Glomerular endothelial cell (primary cell): ENCODE measurements at regions not wholly inside any gene's neighbourhood (a gene's known extent, or its start where the extent isn't known, plus 50 kb on each side); places are given as distances from the start of the nearest gene placed in this dataset.

Experiments
- DNase-seq: peaks from one replicate; pipeline ENCODE4 v3.0.0-alpha.2; 2011; ENCODE audit warnings: low read depth, low spot score; ENCODE audit errors: extremely low read depth

DNA sequence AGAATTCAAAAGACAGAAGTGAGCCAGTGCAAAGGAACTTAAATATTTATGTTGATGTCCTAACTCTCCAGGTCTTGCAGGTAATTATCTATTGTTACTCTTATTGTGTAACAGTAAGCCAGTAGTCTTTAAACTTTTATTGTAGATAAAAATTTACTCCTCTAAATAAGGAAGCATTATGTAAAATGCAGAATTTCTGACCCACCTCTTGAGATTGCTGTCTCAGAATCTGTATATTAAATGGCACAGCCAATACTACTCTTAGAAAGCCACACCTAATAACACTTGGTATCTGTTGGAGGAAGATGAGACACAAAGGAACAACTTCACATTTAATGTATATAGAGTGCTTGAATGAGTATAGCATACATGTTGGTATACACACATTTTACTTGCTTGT is 613.5 kb upstream of the ZNF804A start:
- no peak for DNase-seq

DNA sequence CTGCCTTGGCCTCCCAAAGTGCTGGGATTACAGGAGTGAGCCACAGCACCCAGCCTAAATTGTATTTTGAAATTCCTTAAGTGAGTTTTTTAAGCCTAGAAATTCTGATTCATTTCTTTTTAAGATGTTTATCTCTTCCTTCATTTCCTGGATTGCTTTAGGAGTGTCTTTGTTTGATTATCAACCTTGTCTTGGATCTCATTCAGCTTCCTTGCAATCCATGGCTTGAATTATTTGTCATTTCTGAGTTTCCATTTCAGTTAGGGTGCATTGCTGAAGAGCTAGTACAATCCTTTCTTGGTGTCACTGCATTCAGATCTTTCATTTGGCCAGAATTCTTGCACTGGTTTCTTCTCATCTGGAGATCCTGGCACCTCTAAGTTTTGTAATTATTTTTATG is 606.4 kb upstream of the ZNF804A start:
- no peak for DNase-seq

DNA sequence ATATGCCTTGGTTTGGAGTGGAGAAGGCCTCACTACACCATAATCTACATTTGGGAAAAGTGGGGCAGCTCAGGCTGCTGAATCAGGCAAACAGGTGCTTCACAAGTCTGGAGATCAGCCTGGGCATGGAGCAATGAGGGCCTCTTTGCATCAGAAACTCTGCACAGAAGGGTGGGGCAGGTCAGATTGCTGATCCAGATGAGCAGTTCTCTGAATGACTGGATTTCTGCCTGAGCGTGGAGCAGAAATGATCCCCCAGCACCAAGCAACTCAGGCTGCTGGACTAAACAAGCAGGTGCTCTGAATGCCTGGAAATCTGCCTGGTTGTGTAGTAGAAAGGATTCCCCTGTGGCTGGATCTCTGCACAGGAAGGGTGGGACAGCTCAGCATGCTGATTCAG is 605.3 kb upstream of the ZNF804A start:
- DNase-seq, result no peak

DNA sequence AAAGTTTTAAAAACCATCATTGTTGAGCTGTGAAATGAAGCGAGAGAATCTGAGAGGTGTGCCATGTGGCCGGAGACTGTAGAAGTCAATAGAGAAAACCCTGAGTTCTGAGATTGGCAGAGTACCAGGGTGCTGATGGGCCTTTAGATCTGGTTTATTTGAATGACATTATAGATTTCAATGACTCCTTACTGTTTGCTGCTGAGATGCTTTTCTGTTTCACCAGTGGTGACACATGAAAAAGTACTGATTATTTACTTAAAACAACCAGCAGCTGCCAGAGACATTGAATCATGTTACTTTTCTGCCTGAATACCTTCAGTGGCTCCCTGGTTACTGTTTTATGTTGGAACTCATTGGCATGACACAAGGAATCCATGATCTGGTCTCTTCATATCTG is 602.7 kb upstream of the ZNF804A start:
- no peak for DNase-seq

DNA sequence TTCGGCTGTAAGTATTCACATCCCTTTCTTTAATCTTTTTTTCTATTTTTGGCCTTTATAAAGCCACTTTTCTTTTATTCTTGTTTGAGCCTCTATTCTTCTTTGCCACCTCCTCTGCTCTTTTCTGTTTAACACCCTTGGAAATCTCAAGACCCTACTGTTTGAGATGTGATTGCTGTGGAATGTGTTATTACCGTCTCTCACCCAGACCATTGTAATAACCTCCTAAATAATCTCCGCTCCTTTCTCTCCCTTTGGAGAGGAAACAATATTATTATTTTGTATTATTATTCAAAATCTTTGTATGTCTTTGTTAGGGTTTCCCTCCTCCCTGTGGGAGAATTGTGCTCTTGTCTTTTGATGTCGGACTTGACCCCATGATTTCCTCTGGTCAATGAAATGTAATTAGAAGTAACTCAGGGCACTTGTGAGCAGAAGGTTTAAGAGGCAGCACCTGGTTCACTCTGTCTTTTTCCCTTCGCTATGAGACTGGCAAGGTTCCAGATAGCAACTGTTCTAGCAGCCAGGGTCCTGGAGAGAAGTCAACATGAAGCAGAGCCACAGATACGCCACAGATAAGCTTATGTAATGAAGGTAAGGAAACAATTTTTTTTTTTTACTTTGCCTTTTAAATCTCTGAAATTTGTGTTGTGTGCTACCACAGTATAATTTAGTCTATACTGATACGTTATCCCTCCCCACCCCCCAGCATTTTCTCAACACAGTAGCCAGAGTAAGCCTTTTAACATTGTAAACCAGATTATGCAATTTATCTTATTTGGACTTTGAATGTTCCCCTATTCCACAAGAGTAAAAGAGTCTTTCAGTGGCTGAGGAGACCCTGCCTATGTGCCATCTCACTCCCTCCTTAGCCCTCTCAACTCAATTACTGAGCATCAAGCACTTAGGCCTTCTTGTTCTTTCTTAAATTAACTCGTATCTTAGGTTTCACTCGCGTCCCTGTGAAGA is 601.2 kb upstream of the ZNF804A start:
- no peak for DNase-seq

DNA sequence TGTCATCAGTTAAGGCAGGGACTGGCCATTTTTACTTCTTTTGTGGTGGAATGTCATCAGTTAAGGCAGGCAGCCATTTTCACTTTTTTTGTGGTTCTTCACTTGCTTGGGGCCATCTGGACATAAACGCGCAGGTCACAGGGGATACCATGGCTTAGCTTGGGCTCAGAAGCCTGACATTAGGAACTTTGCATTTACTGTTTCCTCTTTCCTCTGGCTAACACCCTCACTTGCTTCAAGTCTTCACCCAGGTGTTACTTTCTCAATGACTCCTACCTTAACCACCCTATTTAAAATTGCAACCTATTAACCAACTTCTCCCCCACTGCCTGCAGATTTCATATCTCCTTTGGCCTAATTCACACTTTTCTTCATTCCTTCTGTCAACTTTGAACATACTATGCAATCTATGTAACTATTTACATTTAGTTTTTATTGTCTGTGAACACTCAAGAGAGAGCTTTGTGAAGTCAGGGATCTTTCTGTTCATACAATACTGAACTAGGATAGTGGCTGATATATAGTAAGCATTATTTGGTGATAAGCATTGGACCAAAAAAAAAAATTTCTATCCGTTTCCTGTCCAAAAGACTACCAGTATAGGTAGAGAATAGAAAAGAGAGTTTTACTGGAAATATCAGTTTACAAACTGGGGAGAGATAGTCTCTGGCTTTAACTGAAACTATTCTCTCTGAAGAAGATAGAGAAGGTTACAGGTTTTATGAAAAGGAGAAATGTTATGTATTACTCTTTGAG is 600.1 kb upstream of the ZNF804A start:
- DNase-seq, result no peak

DNA sequence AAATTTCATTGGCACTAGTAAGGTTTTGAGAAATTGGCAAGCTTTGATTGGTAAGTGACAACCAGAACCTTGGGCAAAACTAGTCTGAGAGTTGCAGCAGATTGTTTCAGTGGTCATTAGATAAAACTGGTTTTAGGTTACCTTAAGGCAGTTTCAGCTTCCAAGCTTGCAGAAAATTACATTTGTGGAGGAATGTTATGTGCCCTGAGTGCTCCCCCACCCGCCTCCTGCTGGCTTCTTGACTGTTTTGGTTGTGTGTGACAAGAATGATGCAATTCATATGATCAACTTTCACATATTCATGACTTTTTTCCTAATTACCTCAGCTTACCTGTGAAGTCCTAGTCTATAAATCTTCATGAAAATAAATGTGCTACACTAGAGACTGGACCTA is 599.5 kb upstream of the ZNF804A start:
- DNase-seq, result no peak

DNA sequence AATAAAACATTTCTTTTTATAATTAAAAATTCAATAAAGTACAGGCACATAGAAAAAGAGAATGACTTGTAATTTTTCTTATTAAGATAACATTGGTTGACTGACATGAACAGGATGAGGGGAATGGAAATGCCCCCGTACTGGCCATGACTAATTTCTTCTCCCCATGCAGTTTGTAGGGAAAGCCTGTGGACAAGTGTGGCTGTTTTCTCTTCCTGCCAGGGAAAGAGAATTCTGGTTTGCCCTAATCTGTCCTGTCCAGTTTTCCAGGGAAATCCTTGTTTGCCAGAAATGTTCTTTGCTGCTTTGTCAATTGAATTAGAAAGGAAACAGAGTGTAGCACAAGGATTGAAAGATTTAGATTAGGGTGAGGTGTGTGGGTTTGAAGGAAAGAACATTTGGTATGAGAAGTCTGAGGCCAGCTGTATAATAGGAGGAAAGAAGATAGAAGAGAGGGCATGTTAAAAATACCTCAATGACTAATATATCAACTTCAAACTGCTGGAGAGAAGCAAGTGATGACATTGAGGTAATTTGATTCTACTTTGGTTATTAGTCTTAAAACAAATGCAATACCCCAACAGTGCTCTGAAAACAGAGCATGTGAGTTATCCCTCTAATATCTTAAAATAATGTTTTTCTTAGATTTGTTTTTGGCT is 593.9 kb upstream of the ZNF804A start:
- DNase-seq, result no peak

DNA sequence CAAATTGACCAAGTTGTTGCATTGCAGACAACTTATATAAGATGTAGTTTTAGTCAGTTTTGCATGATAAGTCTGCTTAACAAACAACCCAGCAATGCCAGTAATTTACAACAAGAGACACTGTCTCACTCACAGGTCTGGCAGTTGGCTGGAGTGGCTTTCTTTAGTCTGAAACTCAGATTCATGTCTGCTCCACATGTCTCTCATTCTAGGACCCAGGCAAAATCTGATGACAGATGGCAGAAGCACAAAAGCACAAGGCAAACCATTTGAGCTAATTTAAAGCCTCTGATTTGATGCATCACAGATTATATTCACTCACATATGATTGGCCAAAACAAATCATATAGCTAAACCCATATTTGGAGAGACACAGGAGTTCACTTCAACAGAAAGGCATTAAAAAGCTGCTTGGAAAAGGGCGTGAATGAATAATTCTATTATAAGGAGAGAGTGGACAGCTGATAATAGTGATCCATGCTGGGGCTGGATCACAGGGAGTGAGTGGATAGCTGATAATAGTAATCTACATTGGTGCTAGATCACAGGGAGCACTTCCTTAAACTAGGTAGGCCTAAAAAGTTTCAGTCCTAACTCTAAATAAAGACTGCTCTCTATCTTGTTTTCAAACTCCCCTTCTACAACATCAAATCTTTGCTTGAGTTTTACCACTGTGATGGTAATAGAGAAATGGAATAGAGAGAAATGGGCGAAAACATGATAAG is 593.2 kb upstream of the ZNF804A start:
- DNase-seq, result no peak

DNA sequence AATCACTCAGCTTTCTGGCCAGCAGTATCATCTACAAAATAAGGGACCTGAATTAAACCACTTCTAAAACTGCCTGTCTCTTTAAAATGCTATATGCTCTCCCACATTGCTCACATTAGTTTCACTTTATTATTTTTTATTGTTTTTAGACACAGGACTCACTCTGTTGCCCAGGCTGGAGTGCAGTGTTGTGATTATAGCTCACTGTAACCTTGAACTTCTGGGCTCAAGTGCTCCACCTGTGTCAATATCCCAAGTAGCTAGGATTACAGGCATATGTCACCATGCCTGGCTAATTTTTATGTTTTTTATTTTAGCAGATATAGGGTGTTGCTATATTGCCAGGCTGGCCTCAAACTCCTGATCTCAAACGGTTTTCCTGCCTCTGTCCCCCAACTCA is 591.3 kb upstream of the ZNF804A start:
- DNase-seq, result no peak

DNA sequence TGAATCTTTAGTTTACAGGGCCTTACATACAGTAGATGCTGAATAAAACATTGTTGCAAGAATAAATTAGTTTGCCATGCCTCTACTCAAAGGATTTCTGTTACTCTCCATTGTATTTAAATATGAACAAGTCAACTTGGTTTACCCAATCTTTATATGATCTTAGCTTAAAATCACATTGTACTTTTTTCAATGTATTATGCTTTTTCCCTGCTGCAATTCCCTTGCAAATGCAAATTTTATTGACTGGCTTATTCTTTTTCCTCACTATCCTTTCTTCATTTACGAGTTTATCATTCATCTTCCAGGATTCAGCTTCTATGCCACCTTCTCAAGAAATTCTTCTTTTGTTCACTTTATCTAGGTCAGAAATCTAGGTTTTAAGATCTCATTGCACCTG is 571.4 kb upstream of the ZNF804A start:
- no peak for DNase-seq

DNA sequence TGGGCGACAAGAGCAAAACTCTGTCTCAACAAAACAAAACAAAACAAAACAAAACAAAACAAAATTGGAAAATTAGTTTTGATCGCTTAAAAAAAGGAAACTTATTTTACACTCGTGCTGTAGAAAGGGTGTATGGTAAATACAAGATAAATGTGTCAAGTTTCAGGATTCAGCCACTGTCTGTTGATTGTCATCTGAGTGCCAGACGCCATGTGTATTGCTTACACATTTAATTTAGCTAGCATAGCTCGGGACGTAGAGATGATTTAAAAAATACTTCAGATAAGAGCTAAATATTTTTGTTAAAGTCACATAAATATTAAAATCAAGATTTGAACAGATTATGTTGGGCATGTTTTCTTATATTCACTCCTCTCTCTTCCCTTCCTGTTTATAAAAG is 568.1 kb upstream of the ZNF804A start:
- no peak for DNase-seq

DNA sequence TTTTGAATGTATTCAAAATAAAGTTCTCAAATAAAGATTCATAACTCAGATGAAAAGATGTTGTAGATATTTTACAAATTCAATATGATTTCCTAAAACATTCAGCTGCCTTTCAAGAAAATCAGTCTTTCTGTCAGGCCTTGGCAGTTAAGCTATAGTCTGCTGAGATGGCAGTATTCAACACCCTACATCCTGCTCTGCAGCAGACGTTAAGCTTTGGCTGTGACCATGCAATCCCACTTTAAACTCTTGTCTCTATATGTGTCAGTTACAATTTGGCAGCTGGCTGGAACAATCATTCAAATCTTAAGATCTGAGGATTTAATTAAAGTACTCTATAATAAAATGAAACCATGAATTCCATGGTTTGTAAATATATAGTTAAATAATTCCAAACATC is 567.3 kb upstream of the ZNF804A start:
- no peak for DNase-seq

DNA sequence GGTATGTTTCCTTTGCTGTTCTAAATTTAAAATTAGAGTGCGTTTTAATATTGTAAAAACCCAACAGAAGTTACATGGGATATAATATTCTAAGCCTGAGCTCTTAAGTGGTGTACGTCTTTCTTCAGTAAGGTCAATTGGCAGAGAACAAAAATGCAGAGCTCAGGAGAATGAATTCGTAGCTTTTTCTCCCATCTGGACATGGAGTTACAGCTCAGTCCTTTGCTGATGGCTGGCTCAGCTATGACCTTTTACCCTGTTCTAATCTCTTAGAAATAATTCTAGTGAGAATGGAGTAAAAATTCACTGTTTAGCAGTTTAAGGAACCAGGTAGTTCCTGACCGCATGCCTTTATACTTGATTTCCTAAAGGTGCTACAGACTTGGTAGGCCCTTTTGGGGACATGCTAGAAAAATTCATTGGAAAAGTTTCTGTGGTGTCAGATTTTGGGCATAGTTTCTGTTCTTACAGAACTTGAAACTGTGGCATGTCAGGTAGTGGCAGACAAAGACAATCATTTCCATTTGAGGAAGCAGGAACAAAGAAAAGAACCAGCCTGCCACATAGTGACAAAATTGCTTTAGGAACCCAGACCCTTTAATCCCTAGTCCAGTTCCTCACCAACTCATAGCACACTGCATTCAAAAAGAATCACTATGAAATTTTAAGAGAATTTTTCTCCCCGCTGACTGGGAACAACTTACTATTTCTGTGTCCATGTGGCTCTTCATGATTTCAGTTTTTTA is 566.8 kb upstream of the ZNF804A start:
- no peak for DNase-seq

DNA sequence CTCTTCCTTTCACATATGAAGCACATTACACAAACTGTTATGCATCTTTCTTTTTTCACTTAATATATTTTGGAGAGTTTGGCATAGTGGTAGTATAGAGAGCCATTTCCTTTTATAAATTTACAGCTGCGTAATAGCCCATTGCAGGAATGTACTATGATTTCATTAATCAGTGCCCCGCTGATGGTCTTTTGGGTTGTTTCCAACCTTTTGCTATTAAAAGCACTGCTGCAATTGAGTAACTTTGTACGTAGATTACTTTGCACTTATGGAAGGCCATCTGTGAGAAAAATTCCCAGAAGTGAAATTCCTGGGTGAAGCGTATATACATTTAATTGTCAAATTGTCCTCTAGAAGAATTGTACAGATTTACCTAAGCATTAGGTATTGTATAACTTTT is 565.3 kb upstream of the ZNF804A start:
- no peak for DNase-seq

DNA sequence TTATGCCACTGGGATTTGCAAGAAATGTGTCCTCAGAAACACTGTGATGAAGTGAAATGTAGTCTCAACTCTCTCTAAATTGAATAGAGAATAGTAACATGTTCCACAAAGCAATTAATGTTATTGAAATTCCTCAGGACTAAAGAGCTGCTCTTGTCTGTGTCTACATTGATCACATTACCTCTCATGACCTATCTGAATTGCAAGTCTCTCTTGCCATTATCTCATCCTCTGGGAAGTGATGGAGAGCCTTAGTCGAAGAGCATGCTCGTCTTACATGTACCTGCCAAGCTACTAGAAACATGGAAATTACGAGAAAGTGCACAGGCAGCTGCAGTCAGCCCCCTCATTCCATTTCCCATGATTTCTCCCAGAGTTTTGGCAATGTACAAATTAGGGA is 561.1 kb upstream of the ZNF804A start:
- no peak for DNase-seq

DNA sequence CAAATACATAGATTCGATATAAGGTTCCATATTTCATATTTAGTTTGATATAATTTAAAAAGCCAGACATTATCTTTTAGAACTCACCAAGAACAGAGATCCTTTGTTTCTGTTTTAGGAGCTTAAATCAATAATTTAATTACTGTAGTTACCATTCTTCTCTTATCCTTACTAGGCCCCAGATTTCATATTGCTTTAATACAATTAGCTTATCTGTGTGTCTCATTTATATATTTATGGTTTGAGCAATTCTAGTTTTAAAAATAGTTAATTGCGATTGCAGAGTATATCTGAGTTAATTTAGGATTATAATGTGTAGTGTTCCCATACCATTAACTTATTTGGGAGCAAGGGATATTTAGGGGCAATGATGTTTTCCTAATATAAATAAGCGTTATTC is 558.8 kb upstream of the ZNF804A start:
- no peak for DNase-seq

DNA sequence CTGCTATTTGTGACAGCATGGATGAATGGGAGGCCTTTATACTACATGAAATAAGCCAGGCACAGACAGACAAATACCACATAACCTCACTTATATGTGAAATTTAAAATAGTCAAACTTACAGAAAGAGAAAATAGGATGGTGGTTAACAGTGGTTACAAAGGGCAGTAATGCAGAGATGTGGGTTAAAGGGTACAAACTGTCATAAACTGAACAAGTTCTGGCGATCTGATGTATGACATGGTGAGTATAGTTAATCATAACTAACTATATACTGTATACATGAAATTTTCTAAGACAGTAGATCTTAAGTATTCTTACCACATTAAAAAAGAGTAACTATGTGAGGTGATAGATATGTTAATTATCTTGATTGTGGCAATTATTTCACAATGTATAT is 558.1 kb upstream of the ZNF804A start:
- no peak for DNase-seq

DNA sequence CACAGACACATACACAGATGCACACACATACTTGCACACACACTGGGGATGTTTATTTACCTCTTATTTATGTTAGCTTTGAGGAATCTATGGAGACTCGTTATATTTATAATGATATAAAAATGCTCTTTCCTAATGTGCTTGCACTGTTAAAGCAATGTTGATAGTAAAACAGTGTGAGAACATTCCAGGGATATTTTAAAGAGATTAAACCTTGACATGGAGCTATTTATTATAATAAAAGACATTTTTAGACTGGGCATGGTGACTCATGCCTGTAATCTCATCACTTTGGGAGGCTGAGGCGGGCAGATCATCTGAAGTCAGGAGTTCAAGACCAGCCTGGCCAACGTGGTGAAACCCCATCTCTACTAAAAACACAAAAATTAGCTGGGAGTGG is 557.3 kb upstream of the ZNF804A start:
- no peak for DNase-seq

DNA sequence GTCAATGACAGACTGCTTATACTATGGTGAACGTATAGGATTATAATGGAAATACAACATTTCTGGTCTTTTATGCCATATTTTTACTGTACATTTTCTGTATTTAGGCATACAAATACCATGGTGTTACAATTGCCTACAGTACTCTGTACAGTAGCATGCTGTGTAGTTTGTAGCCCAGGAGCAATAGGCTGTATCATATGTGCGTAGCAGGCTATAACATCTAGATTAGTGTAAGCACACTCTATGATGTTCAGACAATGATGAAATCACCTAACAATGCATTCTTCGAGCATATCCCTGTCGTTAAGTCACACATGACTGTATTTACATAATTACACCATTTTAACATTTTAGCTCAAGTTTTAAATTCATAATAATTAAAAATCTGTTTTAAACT is 556.6 kb upstream of the ZNF804A start:
- no peak for DNase-seq
